H9 (cell line): ENCODE measurements at regions not wholly inside any gene's neighbourhood (a gene's known extent, or its start where the extent isn't known, plus 50 kb on each side); places are given as distances from the start of the nearest gene placed in this dataset.

Experiments used
- DNase-seq: peaks from one replicate; pipeline ENCODE4 v3.0.0-alpha.2; 2017
- H2AFZ ChIP-seq: one replicate; pipeline ENCODE4 v1.6.1; 2013; ENCODE audit warnings: mild to moderate bottlenecking, low read length, control low read depth, moderate library complexity
- H2AK5ac ChIP-seq: 2 replicates; pipeline ENCODE4 v1.6.1; 2013; ENCODE audit warnings: low read length, control low read depth, mixed read lengths; ENCODE audit not compliant: insufficient read length
- H2BK120ac ChIP-seq: one replicate; pipeline ENCODE4 v1.6.1; 2013; ENCODE audit warnings: low read depth, mild to moderate bottlenecking, low read length, control low read depth, inconsistent platforms; ENCODE audit not compliant: poor library complexity, severe bottlenecking
- H2BK12ac ChIP-seq: 2 replicates; pipeline ENCODE4 v1.6.1; 2013; ENCODE audit warnings: low read length, control low read depth, mixed read lengths, low read depth; ENCODE audit not compliant: insufficient read length
- H2BK15ac ChIP-seq: 2 replicates; pipeline ENCODE4 v1.6.1; 2013; ENCODE audit warnings: low read depth, low read length, control low read depth
- H2BK20ac ChIP-seq: one replicate; pipeline ENCODE4 v1.6.1; 2013; ENCODE audit warnings: low read depth, mild to moderate bottlenecking, low read length, control low read depth, inconsistent platforms; ENCODE audit not compliant: poor library complexity, severe bottlenecking
- H2BK5ac ChIP-seq: 2 replicates; pipeline ENCODE4 v1.6.1; 2013; ENCODE audit warnings: low read length, control low read depth, mixed read lengths; ENCODE audit not compliant: insufficient read length
- H3K14ac ChIP-seq: 2 replicates; pipeline ENCODE4 v1.6.1; 2013; ENCODE audit warnings: low read length, control low read depth; ENCODE audit not compliant: insufficient read depth
- H3K18ac ChIP-seq: 2 replicates; pipeline ENCODE4 v1.6.1; 2013; ENCODE audit warnings: low read depth, mild to moderate bottlenecking, mixed read lengths, low read length, control low read depth; ENCODE audit not compliant: insufficient read length
- H3K23ac ChIP-seq: 2 replicates; pipeline ENCODE4 v1.6.1; 2013; ENCODE audit warnings: low read length, control low read depth, mixed read lengths, low read depth; ENCODE audit not compliant: insufficient read length
- H3K23me2 ChIP-seq: 2 replicates; pipeline ENCODE4 v1.6.1; 2013; ENCODE audit warnings: low read depth, mild to moderate bottlenecking, mixed read lengths, low read length, control low read depth; ENCODE audit not compliant: insufficient read length, poor library complexity, severe bottlenecking
- H3K27ac ChIP-seq: 2 replicates; pipeline ENCODE4 v1.5.1; 2013; ENCODE audit warnings: low read length, control low read depth, mixed read lengths, low read depth; ENCODE audit not compliant: insufficient read length
- H3K27me3 ChIP-seq: 2 replicates; pipeline ENCODE4 v1.6.1; 2013; ENCODE audit warnings: low read length, control low read depth, inconsistent platforms; ENCODE audit not compliant: insufficient read depth
- H3K4ac ChIP-seq: 2 replicates; pipeline ENCODE4 v1.6.1; 2013; ENCODE audit warnings: low read depth, mild to moderate bottlenecking, control low read depth, inconsistent platforms, low read length, moderate library complexity
- H3K4me1 ChIP-seq: 2 replicates; pipeline ENCODE4 v1.6.1; 2013; ENCODE audit warnings: low read length, control low read depth, inconsistent platforms; ENCODE audit not compliant: insufficient read depth
- H3K4me2 ChIP-seq: 2 replicates; pipeline ENCODE4 v1.6.1; 2013; ENCODE audit warnings: low read length, control low read depth, mixed read lengths; ENCODE audit not compliant: insufficient read length, insufficient read depth
- H3K56ac ChIP-seq: 2 replicates; pipeline ENCODE4 v1.6.1; 2013; ENCODE audit warnings: low read depth, mild to moderate bottlenecking, mixed read lengths, low read length, control low read depth; ENCODE audit not compliant: insufficient read length
- H3K79me1 ChIP-seq: 2 replicates; pipeline ENCODE4 v1.6.1; 2013; ENCODE audit warnings: low read depth, mild to moderate bottlenecking, moderate library complexity, low read length, control low read depth, inconsistent platforms; ENCODE audit not compliant: insufficient read depth, poor library complexity, severe bottlenecking
- H3K79me2 ChIP-seq: 2 replicates; pipeline ENCODE4 v1.6.1; 2013; ENCODE audit warnings: low read length, control low read depth, inconsistent platforms; ENCODE audit not compliant: insufficient read depth
- H3K9ac ChIP-seq: 2 replicates; pipeline ENCODE4 v1.6.1; 2013; ENCODE audit warnings: low read length, control low read depth, mixed read lengths; ENCODE audit not compliant: insufficient read length; ENCODE audit errors: extremely low read depth
- H3K9me3 ChIP-seq: one replicate; pipeline ENCODE4 v1.6.1; 2013; ENCODE audit warnings: low read depth, low read length, inconsistent platforms; ENCODE audit not compliant: control insufficient read depth
- H3T11ph ChIP-seq: one replicate; pipeline ENCODE4 v1.6.1; 2013; ENCODE audit warnings: mild to moderate bottlenecking, low read length, control low read depth, inconsistent platforms
- H4K20me1 ChIP-seq: one replicate; pipeline ENCODE4 v1.6.1; 2013; ENCODE audit not compliant: control insufficient read depth, insufficient read length, insufficient read depth
- H4K5ac ChIP-seq: 2 replicates; pipeline ENCODE4 v1.6.1; 2013; ENCODE audit warnings: low read depth, mild to moderate bottlenecking, mixed read lengths, low read length, control low read depth; ENCODE audit not compliant: insufficient read length
- H4K8ac ChIP-seq: replicated peaks from 2 replicates; pipeline ENCODE4 v1.6.1; 2013; ENCODE audit warnings: low read length, control low read depth, mixed read lengths, low read depth; ENCODE audit not compliant: insufficient read length
- H4K91ac ChIP-seq: 2 replicates; pipeline ENCODE4 v1.6.1; 2013; ENCODE audit warnings: low read depth, mild to moderate bottlenecking, moderate library complexity, mixed read lengths, low read length, control low read depth; ENCODE audit not compliant: insufficient read length
- H3K27ac Mint-ChIP-seq, 3 experiments: 2 replicates in 2 of 3; 3 replicates in 1 of 3; pipeline ENCODE4 v1.8.0; 2020 to 2021; ENCODE audit warnings: mixed read lengths in 3 of 3, mild to moderate bottlenecking in 1 of 3, moderate library complexity in 1 of 3
- H3K27me3 Mint-ChIP-seq: 2 replicates; pipeline ENCODE4 v1.8.0; 2021; ENCODE audit warnings: low read depth, mild to moderate bottlenecking, moderate library complexity, mixed read lengths
- H3K36me3 Mint-ChIP-seq, 3 experiments: 2 replicates in 2 of 3; 3 replicates in 1 of 3; pipeline ENCODE4 v1.8.0; 2020 to 2021; ENCODE audit warnings: low read depth in 3 of 3, mixed read lengths in 3 of 3; ENCODE audit not compliant: insufficient read depth in 1 of 3
- H3K4me1 Mint-ChIP-seq, 2 experiments: 2 replicates each; pipeline ENCODE4 v1.8.0; 2020; ENCODE audit warnings: mixed read lengths in 2 of 2
- H3K4me3 Mint-ChIP-seq, 2 experiments: 2 replicates in 1 of 2; 3 replicates in 1 of 2; pipeline ENCODE4 v1.8.0; 2020 to 2021; ENCODE audit warnings: mild to moderate bottlenecking in 2 of 2, mixed read lengths in 2 of 2, moderate library complexity in 1 of 2
- H3K9me3 Mint-ChIP-seq, 2 experiments: 2 replicates in 1 of 2; 3 replicates in 1 of 2; pipeline ENCODE4 v1.8.0; 2020; ENCODE audit warnings: mild to moderate bottlenecking in 2 of 2, mixed read lengths in 2 of 2, moderate library complexity in 1 of 2
- WGBS: extraction: QIAGEN DNeasy Blood & Tissue Kit; methylation state at CpG from one replicate; pipeline ENCODE4 v1.1.7; 2013; ENCODE audit warnings: missing lambda C conversion rate, low lambda C conversion rate, mixed read lengths; ENCODE audit not compliant: insufficient read length; ENCODE audit errors: extremely low coverage; 5-methylcytosine and 5-hydroxymethylcytosine counted together
- TF ChIP-seq, protein P1 (sequence below): fragments of 200-600 bp; sonication (generic); conservative IDR thresholded peaks from 3 replicates; pipeline ENCODE4 v1.8.0; 2021; ENCODE audit warnings: antibody characterized with exemption, mild to moderate bottlenecking

DNA sequence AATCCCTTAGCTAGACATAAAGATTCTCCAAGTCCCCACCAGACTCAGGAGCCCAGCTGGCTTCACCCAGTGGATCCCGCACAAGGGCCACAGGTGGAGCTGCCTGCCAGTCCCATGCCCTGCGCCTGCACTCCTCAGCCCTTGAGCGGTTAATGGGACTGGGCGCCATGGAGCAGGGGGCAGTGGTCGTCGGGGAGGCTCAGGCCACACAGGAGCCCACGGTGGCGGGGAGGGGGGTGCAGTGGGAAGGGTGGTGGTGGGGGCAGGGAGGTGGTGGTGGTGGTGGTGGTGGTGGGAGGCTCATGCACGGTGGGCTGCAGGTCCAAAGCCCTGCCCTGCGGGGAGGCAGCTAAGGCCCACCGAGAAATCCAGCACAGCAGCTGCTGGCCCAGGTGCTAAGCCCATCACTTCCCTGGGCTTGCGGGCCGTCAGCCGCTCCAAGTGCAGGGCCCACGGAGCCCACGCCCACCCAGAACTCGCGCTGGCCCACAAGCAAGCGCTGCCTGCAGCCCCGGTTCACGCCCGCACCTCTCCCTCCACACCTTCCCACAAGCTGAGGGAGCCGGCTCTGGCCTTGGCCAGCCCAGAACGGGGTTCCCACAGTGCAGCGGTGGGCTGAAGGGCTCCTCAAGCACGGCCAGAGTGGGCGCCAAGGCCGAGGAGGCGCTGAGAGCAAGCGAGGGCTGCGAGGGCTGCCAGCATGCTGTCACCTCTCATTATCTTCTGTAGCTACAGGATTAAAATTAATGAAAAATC is 732.5 kb upstream of the POM121L12 start:
- peaks cover 0 to 12% of the 10 kb centered on the region in 2 experiments; a peak in 3 of 5 replicates for H3K9me3 Mint-ChIP-seq
- H3K9ac ChIP-seq, result no peak overlapping the region
- H3K23ac ChIP-seq, result no peak overlapping the region
- TF ChIP-seq, protein P1, sequence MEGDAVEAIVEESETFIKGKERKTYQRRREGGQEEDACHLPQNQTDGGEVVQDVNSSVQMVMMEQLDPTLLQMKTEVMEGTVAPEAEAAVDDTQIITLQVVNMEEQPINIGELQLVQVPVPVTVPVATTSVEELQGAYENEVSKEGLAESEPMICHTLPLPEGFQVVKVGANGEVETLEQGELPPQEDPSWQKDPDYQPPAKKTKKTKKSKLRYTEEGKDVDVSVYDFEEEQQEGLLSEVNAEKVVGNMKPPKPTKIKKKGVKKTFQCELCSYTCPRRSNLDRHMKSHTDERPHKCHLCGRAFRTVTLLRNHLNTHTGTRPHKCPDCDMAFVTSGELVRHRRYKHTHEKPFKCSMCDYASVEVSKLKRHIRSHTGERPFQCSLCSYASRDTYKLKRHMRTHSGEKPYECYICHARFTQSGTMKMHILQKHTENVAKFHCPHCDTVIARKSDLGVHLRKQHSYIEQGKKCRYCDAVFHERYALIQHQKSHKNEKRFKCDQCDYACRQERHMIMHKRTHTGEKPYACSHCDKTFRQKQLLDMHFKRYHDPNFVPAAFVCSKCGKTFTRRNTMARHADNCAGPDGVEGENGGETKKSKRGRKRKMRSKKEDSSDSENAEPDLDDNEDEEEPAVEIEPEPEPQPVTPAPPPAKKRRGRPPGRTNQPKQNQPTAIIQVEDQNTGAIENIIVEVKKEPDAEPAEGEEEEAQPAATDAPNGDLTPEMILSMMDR, result no peak
- H4K20me1 ChIP-seq, result no peaks in the 10 kb centered on the region
- no peak overlapping the region for H3K27ac Mint-ChIP-seq
- no peak overlapping the region for H2AFZ ChIP-seq
- no peak overlapping the region for H3K14ac ChIP-seq
- no peak overlapping the region for H3T11ph ChIP-seq
- no peak overlapping the region for H4K91ac ChIP-seq
- H3K27me3 ChIP-seq, result no peaks in the 10 kb centered on the region
- H3K27me3 Mint-ChIP-seq, result no peaks in the 10 kb centered on the region
- H3K4me1 ChIP-seq, result no peaks in the 10 kb centered on the region
- H3K79me2 ChIP-seq, result no peaks in the 10 kb centered on the region
- no peaks in the 10 kb centered on the region for H3K9me3 ChIP-seq
- H3K4me3 Mint-ChIP-seq, result no peak overlapping the region
- H3K36me3 Mint-ChIP-seq, result peaks cover 4 to 14% (median 11%) of the 10 kb centered on the region in 3 experiments; a peak in 4 of 7 replicates
- no peaks in the 10 kb centered on the region for H3K79me1 ChIP-seq
- no peak overlapping the region for H3K4ac ChIP-seq
- no peak overlapping the region for H4K5ac ChIP-seq
- H3K18ac ChIP-seq, result no peak overlapping the region
- no peak overlapping the region for H2BK12ac ChIP-seq
- no peak overlapping the region for H3K4me2 ChIP-seq
- H2BK20ac ChIP-seq, result no peak overlapping the region
- H3K4me1 Mint-ChIP-seq, result peaks cover 4 to 8% of the 10 kb centered on the region in 2 experiments; a peak in 3 of 4 replicates
- H2BK120ac ChIP-seq, result no peak overlapping the region
- DNase-seq, result no peak
- no peak overlapping the region for H2BK5ac ChIP-seq
- H3K23me2 ChIP-seq, result no peaks in the 10 kb centered on the region
- H2AK5ac ChIP-seq, result no peak overlapping the region
- no CpG with 5 or more reads among the region's 31 CpGs for WGBS
- no peak overlapping the region for H3K56ac ChIP-seq
- no peak overlapping the region for H4K8ac ChIP-seq
- H3K27ac ChIP-seq, result no peak overlapping the region
- no peak overlapping the region for H2BK15ac ChIP-seq
